ENCODE measurements at regions not wholly inside any gene's neighbourhood (a gene's known extent, or its start where the extent isn't known, plus 50 kb on each side); places are given as distances from the start of the nearest gene placed in this dataset.

DNA sequence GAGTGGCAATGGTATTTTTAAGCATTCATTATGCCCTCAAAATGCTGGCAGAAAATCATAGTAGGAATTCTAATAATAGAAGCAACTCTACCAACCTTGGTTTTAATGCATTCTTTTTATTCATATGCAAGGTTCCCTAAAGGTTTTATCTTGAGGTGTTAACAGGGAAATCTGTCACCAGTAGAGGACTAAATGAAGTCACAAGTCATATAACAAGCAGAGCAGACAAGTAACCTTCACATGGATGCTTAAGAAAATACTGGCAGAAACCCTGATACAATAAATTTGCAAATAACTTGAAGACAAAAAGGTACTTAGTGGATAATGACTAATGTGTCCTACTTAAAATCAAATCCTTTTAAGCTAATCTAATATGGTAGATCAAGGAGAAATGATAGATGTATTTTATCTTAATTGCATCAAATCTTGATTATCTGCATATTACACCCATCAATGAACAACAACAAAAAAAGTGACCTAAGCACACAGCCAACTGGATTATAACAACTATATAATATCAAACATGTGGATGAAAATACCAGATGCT lies 73.3 kb downstream of the RFC3 start:
- Histone ChIP-seq H3K79me2 (ENCODE audit: control insufficient read depth, insufficient read depth, low read length) (no peaks in the 10 kb centered on the region), H3K9ac (ENCODE audit: low read length) (no peak overlapping the region), H3K4me2 (replicated peaks; ENCODE audit: low read depth, low read length, poor library complexity, severe bottlenecking) (no peak overlapping the region), H3K27me3 (replicated peaks in 1 of 4; ENCODE audit: control extremely low read depth in 1 of 4, control insufficient read depth in 3 of 4, insufficient read depth in 4 of 4, low read length in 3 of 4) (no peaks in the 10 kb centered on the region), H4K20me1 (ENCODE audit: control insufficient read depth, insufficient read depth, low read length, poor library complexity, severe bottlenecking) (no peaks in the 10 kb centered on the region), H3K27ac (ENCODE audit: low read length in 2 of 2) (no peak overlapping the region), H2AFZ (ENCODE audit: insufficient read depth, low read depth, low read length, poor library complexity, severe bottlenecking) (no peak overlapping the region), H3K4me1 (ENCODE audit: control insufficient read depth in 2 of 2, insufficient read depth in 2 of 2, low read length in 2 of 2) (no peaks in the 10 kb centered on the region), H3K9me3 (ENCODE audit: control extremely low read depth in 1 of 3, control insufficient read depth in 2 of 3, insufficient read depth in 1 of 3, low read length in 2 of 3) (peaks cover 0 to 12% (median 11%) of the 10 kb centered on the region in 3 donors), H3K4me3 (ENCODE audit: control extremely low read depth in 1 of 5, extremely low read depth in 1 of 5, insufficient read depth in 1 of 5, low read depth in 2 of 5, low read length in 4 of 5) (no peak overlapping the region), H3K36me3 (replicated peaks in 1 of 2; ENCODE audit: control extremely low read depth in 1 of 2, control insufficient read depth in 1 of 2, extremely low read depth in 1 of 2, insufficient read depth in 2 of 2, low read length in 1 of 2) (no peaks in the 10 kb centered on the region)
- ChIA-PET CTCF (no interaction called here), POLR2A (no interaction called here)
- TF ChIP-seq EZH2 (IDR thresholded peaks at IDR 0.05; ENCODE audit: borderline replicate concordance, insufficient read depth, low read depth, low read length, poor library complexity, severe bottlenecking) = no peak
- TF ChIP-seq, protein P1, sequence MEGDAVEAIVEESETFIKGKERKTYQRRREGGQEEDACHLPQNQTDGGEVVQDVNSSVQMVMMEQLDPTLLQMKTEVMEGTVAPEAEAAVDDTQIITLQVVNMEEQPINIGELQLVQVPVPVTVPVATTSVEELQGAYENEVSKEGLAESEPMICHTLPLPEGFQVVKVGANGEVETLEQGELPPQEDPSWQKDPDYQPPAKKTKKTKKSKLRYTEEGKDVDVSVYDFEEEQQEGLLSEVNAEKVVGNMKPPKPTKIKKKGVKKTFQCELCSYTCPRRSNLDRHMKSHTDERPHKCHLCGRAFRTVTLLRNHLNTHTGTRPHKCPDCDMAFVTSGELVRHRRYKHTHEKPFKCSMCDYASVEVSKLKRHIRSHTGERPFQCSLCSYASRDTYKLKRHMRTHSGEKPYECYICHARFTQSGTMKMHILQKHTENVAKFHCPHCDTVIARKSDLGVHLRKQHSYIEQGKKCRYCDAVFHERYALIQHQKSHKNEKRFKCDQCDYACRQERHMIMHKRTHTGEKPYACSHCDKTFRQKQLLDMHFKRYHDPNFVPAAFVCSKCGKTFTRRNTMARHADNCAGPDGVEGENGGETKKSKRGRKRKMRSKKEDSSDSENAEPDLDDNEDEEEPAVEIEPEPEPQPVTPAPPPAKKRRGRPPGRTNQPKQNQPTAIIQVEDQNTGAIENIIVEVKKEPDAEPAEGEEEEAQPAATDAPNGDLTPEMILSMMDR (IDR thresholded peaks at IDR 0.05) = no peak
- DNase-seq (no peak), ATAC-seq (ENCODE audit: low read depth) (no peak)
- peaks cover 13% of the 10 kb centered on the region for H3K9me3 Mint-ChIP-seq (ENCODE audit: insufficient read depth)
- H3K27me3 Mint-ChIP-seq = no peaks in the 10 kb centered on the region
- H3K4me3 Mint-ChIP-seq = no peak overlapping the region
- intact Hi-C loops (cut with micrococcal nuclease) = no loop called here
- H3K27ac Mint-ChIP-seq = no peak overlapping the region
- no peaks in the 10 kb centered on the region for H3K4me1 Mint-ChIP-seq

- Mint-ChIP-seq H3K27me3 (no peaks in the 10 kb centered on the region), H3K4me3 (no peak overlapping the region), H3K4me1 (no peaks in the 10 kb centered on the region), H3K27ac (no peak overlapping the region), H3K9me3 (ENCODE audit: insufficient read depth) (peaks cover 15% of the 10 kb centered on the region)
- Histone ChIP-seq H3K4me3 (ENCODE audit: control extremely low read depth in 1 of 5, extremely low read depth in 1 of 5, insufficient read depth in 1 of 5, low read depth in 2 of 5, low read length in 4 of 5) (no peak overlapping the region), H3K79me2 (ENCODE audit: control insufficient read depth, insufficient read depth, low read length) (no peaks in the 10 kb centered on the region), H2AFZ (ENCODE audit: insufficient read depth, low read depth, low read length, poor library complexity, severe bottlenecking) (no peak overlapping the region), H3K4me2 (replicated peaks; ENCODE audit: low read depth, low read length, poor library complexity, severe bottlenecking) (no peak overlapping the region), H3K27ac (ENCODE audit: low read length in 2 of 2) (no peak overlapping the region), H4K20me1 (ENCODE audit: control insufficient read depth, insufficient read depth, low read length, poor library complexity, severe bottlenecking) (no peaks in the 10 kb centered on the region), H3K36me3 (replicated peaks in 1 of 2; ENCODE audit: control extremely low read depth in 1 of 2, control insufficient read depth in 1 of 2, extremely low read depth in 1 of 2, insufficient read depth in 2 of 2, low read length in 1 of 2) (no peaks in the 10 kb centered on the region), H3K9me3 (ENCODE audit: control extremely low read depth in 1 of 3, control insufficient read depth in 2 of 3, insufficient read depth in 1 of 3, low read length in 2 of 3) (peaks cover 1 to 17% (median 11%) of the 10 kb centered on the region in 3 donors), H3K9ac (ENCODE audit: low read length) (no peak overlapping the region), H3K27me3 (replicated peaks in 1 of 4; ENCODE audit: control extremely low read depth in 1 of 4, control insufficient read depth in 3 of 4, insufficient read depth in 4 of 4, low read length in 3 of 4) (no peaks in the 10 kb centered on the region), H3K4me1 (ENCODE audit: control insufficient read depth in 2 of 2, insufficient read depth in 2 of 2, low read length in 2 of 2) (no peaks in the 10 kb centered on the region)
- intact Hi-C loops (cut with micrococcal nuclease) = no loop called here
- no peak for ATAC-seq (ENCODE audit: low read depth)
- DNase-seq = no peak
- ChIA-PET CTCF (no interaction called here), POLR2A (no interaction called here)
- no peak for TF ChIP-seq EZH2 (IDR thresholded peaks at IDR 0.05; ENCODE audit: borderline replicate concordance, insufficient read depth, low read depth, low read length, poor library complexity, severe bottlenecking)
- TF ChIP-seq, protein P1 (IDR thresholded peaks at IDR 0.05) = no peak
These were observed 75.6 kb downstream of the RFC3 start for GRCh38 chr13:33893559-33893958.
